Kidney capillary endothelial cell (primary cell): ENCODE measurements at regions not wholly inside any gene's neighbourhood (a gene's known extent, or its start where the extent isn't known, plus 50 kb on each side); places are given as distances from the start of the nearest gene placed in this dataset.

Experiments
- DNase-seq: peaks from one replicate; pipeline ENCODE4 v3.0.0-alpha.2; 2018; ENCODE audit warnings: low spot score

DNA sequence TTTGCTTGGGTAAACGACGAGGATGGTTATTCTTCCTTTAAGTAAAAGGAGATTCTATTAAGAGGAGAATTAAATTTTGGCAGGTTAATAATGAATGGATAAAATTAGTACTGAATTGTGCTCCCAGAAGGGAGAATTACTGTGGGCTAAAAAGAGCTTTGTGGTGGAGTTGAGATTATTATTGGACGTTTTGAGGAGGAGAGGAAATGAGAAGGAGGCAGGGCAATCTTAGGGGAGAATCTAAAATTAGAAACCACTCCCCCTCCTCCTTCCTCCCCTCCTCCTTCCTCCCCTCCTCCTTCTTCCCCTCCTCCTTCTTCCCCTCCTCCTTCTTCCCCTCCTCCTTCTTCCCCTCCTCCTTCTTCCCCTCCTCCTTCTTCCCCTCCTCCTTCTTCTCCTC is 331.8 kb downstream of the PRL start:
- no peak for DNase-seq

DNA sequence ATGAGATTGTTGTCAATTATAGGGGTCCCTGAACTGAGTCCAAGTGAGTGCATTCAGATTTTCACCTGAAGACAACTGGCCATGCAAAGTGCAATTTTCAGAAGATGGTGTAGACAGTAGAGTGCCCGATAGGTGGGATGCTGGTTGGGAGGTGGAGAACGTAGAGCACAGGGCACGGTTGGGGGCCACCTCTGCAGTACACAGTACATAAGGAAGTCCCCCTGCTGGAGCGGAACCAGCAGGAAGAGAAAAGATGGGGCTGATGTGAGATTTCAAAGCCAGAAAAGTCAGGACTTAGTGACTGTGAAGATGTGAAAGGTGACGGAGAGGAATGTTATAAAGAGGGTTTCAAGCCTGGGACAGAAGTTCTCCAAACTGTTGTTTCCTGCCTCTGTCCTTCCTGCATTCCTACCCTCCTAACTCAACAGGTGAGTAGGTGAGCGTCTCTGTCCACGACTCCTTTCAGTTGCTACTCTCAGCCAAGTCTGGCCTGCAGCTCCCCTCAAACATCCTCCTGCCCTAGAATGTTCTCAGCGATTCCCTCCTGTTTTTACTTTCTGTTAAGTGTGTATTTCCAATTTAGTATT is 330.8 kb downstream of the PRL start:
- DNase-seq = no peak

DNA sequence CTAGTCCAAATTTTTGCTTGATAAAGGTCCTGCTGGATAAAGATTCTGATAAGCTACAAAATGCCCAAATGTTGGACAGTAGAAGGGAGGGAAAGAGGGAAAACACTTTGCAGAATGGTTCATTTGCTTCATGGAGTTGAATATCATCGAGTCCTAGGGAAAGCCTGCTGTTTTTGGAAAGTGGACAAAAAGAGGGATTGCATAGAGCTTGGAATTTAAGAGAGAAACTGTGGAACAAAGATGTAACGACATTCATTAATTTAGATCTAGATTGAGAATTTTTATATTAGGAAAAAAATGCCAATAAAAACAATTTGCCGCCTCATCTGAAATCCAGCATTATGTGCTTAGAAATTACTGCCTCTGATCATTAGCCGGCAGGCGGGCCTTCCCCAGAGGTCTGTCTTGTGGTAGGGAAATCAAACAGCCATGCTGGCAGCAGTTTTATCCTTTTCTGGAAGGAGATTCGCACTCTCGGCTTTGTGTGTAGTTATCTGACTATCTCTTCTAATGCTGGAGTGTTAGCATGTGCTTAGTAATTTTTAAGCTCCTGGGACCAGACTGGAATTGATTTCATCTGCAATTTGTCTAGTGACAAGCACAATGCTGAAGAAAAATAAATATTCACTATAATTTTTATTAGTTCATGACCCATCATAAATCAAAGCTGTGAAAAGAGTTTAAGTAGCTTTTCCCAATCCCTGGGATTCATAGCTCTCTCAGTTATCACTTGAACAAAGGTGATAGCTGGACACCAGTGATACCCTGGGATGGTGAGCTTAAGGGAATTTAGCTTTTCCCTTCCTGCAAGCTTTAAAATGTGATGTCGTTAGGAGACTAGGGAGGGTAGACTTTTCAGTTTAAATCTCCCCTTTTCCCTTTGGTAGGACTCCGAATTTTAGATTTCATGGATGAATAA is 329.5 kb downstream of the PRL start:
- no peak for DNase-seq

DNA sequence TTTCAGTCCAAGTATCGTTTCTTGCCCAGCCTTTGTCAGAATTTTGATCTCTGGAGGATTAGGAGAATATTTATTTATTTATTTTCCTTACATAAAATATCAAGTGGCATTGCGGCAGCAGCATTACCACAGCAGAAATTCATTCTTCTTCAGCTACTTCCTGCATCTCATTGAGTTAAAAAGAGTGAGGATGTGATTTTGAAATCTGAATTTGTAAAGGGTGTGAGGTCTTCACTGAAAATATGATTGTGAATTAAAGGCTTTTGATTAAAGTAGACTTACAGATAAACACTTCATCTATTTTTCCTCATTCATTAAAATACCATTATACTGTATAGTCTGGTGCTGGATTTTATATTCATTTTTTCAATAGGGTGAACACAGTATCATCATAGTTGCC is 328.4 kb downstream of the PRL start:
- DNase-seq = no peak

DNA sequence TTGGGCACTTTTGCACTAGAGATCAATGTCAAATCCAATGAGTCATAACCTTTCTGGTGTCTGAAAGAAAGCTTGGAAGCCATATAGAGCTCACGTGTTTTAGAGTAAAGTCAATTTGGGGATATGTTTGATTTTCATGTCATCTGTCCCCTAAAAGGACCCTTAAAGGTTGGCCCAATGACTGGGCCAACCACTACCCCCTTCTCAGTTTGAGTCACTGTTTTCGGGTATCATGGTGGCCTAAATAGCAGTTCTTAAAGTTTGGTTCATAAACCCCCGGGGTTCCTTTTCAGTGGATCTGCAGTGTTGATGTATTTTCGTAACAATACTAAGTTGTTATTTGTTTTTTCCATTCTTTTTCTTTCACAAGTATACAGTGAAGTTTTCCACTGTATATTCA is 327.6 kb downstream of the PRL start:
- no peak for DNase-seq

DNA sequence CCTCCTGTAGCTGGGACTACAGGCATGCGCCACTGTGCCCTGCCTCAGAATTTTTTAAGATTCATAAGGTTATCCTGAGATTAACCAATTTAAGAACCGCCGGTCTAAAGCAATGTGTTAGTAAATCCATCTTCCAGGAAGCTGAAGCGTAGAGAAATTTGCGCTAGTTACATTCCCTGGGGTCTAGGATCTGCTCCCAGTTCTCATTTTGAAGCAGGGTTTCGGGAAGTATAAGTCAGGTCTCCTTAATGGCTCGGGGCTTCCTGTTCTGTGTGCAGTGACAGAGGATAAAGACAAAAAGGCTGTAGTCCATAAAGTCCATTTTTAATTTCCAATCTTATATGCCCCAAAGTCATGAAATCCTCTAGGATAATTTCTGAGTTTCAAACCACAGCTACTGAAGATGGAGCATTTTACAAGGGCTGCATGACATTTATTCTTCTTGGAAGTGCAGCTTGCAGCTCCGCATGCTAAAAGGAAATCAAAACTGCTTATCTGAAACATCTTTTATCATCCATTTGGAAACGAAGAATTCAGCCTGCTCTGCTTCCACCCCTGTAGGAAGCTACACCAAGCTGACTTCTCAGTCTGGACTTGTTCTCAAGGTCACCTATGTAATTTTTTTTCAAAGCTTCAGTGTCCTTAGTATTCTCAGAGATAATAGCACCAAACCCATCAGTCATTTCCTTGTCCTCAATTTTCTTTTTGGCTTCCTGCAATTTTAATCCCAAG is 326.1 kb downstream of the PRL start:
- DNase-seq = no peak

DNA sequence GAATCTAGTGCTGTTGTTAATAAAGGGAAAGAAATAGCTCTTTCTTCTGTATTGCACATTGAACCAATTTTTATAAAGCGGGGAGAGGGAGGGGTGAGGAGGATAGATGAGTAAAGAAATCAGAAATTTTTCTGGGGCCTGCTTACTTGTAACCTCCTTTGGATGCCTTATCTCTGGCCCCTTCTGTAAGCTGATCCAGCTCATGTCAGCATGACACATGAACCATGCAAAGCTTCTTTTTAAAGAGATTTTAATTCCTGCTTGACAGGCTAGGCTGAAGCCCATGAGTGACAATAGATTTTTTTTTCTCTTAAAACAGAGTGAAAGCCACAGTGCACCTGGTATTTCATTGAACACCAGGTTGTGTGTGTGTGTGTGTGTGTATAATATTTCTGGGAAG is 325.3 kb downstream of the PRL start:
- no peak for DNase-seq

DNA sequence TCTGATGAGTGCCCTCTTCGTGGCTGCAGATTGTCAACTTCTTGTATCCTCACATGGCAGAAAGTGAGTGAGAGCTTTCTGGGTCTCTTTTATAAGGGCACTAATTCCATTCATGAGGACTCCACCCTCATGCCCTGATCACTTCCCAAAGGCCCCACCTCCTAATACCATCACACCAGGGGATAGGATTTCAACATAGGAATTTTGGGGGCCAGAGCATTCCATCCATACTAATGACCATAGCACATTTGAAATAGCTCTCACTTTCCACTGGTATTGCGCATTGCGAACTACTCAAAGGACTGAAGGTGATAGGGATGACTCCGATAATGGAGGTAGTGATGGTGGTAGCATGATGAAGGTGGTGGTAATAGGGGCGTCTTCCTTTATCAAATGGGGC is 324.3 kb downstream of the PRL start:
- DNase-seq = no peak

DNA sequence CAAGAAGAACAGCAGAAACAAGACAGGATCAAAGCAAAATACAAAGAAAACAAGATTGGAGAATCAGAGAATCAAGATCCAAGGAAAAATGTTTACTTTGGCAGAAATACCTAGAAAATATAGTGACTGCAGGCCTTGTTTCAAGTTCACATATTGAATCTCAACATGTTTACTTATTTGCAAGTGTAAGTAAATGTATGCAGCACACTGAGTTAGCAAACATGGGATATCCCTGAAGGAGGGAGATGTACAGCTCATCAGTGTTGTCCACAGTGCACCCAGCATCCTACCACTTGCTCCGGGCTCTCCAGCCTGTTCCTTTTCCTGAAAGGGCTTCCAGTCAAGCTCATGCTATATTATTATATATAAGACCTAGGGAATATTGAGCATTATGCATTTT is 319.5 kb downstream of the PRL start:
- DNase-seq = no peak

DNA sequence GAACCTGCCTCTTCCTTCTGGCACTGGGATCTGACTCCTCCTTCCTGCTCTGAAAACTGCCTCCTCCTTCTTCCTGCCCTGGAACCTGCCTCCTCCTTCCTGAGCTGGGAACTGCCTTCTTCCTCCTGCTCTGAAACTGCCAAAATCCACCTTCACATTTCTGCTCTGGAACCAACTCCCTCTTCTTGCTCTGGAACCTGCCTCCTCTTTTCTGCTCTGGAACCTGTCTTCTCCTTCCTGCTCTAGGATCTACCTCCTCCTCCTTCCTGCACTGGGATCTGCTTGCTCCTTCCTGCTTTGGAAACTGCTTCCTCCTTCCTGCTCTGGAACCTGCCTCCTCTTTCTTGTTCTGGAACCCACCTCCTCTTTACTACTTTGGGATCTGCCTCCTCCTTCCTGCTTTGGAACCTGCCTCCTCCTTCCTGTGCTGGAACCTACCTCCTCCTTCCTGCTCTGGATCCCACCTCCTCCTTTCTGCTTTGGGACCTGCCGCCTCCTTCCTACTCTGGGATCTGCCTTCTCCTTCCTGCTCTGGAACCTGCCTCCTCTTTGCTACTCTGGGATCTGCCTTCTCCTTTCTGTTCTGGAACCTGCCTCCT is 315.5 kb downstream of the PRL start:
- DNase-seq = no peak

DNA sequence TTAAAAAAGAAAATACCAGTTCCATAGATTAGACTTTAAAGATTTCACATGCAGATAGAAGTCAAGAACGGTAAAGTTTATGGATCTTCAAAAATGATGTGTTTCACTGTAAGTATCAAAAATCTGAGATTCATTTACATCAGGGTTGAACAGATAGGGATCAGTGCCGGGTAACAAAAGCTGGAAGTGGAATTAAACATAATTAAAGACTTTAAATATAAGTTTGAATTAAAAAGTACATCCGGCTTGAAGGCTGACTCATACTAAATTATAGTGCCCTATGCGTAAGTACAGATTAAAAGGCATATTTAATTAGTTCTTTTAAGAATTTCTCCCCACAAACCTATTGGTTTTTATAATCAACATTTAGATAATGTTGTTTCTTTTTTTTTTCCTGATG is 312.7 kb downstream of the PRL start:
- DNase-seq = no peak

DNA sequence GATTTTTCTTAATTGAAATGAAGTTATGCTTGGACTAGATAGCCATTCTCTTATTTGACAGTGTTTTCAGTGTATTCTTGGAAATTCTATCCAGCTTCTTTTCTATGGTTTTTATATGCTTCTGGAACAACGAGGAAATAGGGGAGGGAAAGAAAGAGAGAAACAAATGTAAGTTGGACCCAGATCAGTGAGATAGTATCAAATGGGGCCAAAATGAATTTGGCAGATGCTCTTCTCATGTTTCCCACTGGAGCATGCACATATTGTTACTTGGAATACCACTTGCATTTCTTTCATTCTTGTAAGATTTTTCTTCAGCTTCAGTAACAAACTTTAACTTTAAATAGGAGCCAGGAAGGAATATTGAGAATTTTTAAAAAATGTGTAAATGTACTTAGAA is 312.3 kb downstream of the PRL start:
- DNase-seq = no peak

DNA sequence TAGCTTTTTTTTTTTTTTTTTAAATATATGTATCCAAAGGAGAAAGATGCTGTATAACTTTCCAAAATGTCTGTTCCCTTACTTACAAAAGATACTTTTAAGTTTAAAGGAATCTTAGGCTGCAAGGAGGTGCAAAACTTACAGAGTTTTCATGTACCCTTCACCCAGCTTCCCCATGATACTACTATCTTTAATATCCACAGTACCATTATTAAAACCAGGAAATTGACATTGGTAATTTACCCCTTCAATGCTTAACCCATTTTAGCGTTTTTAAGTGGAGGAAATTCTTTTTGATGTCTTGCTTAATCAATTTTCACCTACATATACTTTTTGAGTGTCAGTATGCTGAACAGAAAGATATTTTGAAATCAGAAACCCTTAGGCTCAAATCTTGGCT is 310.9 kb downstream of the PRL start:
- no peak for DNase-seq

DNA sequence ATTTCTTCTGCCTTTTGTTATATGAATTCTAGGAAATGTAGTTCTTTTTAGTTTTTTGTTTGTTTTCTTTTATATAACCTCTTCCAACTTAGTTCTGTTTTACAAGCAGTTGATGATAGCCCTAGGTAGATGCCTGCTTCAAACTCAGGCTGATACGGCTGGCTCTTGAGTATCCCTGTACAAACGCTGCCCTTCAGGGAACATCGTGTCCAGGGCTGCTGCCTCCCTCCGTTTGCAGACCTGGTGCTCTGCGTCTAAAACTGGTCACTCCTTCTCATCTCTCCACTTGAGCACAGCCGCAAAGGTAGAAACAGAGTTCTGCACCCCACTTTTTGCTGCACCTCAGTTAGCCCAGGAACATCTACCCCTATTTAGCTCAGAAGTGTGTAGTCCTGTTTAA is 310.1 kb downstream of the PRL start:
- no peak for DNase-seq

DNA sequence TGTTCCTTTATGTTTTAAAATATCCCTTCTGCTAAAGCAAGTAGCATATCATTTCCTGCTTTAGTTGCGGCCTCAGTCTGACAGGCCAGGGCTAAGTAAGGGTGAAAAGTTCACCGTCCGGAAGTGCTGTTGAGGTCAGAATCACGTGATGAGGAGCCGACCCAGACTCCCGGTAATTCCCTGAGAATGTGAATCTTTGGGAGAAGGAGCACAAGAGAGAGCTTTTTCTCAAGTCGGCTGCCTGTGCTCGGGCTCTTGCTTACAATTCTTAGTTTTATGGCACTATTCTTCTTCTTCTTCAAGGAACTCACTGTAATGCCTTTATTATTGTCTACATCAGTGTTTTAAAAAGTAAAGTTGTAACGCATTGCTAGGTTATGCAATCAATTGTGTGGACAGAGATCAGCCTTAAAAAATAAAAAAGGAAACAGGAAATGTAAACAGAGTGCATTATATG is 309.3 kb downstream of the PRL start:
- peak; percentile 90 for DNase-seq

DNA sequence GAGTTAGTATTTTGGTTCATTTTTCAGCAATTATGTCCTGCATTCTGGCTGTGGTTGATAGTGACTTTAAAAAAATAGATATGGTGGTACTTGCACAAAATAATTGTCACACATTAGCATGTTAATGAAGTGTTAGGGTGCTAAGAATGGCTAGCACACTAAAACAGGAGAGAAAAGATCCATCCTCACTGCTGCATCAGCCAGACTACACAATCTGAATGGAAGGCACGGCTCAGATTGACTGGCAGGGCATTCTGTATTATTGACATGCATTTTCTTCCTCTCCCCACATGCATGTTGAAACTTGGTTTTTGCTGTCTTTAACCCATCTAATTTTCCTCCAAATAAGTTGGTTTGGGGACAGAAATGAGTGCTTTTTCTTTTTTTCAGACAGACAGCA is 306.3 kb downstream of the PRL start:
- no peak for DNase-seq

DNA sequence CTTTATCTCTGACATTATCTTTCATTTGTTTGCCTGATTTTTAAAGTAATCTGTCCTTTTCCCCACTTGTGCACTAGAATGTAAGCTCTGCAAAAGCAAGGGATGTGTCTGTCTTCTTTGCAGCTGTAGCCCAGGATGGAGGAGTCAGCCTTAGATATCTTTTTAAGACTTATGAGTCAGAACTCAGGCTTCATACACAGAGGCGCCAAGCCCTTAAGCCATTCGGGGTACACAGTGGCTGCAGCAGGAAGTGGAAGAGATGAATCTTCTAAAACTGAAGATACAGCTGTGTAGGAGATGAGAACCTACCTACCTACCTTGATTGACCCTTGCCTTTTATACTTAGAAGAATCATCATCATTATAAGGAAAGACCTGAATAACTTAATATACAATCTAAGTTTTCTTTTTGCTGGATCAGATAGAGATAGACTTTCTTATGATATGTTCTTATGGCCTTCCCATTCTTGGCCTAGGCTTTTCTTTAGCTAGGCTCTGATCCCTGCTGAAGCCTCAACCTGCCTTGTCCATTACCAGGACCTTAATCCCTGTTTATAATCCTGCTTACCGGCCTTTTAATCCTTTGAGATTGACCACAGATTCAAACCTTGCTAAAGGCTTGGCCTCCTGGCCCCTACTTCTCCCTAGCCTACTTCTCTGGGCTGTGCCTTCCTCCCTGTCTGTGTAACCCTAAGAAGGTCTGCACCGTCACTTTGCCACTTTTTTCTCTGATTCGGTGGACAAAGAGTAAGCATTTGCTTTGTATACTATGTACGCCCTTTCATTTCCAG is 304.5 kb downstream of the PRL start:
- peak; percentile 66 for DNase-seq

DNA sequence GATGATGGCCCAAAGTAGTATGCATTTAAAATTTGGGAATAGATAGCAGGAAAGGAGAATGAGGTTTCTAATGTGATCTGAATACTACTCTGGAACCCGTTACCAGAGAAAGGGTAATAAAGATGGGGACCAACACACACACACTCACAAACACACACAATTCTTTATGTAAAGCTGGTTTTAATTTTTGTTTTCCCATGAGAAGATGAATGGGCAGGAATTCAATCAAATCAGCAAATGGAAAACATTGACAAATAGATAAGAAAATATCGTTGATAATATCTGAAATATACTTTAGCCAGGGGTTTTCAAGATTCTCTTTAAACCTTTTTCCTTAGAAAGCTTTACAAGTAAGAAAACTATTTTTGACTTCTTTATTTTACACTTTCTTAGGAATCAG is 303.0 kb downstream of the PRL start:
- no peak for DNase-seq

DNA sequence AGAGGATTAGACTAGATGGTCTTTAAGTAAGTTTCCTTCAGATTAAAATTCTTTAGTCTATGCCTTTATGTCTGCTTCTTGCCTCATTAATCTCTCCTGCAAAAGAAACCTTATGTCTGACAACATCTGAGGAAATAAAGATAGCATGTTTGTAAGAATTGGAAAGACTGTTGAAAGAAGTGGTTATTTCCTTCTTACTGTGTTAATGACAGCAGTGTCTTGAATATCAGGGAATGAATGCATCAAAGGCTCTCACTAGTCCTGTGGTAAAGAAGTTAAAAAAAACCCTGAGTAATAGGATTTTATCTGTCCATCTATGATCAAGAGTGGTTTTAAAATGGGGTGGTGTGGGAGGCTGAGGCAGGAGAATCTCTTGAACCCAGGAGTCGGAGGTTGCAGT is 302.0 kb downstream of the PRL start:
- no peak for DNase-seq

DNA sequence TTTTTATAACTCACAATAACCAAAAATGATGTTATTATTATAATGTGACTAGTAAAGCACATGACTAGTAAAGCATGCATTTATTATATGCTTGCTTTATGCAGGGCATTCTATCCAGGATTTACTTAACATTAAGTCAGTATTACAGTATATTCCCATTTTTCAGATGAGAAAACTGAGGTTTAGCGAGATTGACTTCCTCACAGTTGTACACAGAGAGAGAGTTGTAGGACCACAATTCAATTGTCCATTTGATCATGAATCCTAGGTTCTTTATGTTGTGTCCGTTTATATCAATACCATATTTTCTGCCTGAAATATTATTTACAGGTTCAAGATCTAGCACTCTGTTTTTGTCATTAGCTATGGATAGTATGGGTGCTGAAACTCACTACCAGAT is 301.5 kb downstream of the PRL start:
- DNase-seq = no peak

DNA sequence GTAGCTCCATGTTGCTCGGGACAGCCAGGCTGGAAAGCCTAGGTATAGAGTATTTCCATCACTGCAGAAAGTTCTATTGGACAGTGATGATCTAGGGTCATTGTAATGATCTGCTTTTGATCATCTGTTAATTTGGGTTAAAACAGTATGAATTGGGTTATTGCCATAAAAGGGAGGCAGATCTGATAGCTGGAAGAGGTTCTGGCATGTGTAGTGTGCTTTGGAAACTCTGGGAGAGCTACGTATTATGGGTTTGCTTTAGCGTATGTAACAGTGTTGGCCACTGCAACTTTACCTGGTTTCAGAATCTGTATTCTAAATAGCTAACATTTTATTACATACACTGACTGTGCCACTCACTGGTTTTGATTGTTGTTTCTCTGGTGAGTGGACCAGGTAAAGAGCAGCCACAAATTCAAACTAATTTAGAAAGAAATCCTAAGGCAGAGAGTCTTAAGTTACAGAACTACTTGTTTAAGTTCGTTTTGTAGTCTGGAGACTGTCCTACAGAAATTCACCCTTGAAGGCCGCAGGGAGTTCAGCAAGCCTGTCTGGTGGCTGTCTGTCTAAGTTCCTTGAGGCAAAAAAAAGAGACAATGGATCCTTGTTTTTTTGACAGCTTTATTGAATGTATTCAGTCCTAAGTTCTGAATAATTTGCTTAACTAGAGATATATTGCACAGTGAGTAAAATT is 300.3 kb downstream of the PRL start:
- no peak for DNase-seq
